Motor neuron (in vitro differentiated cells): ENCODE measurements at regions not wholly inside any gene's neighbourhood (a gene's known extent, or its start where the extent isn't known, plus 50 kb on each side); places are given as distances from the start of the nearest gene placed in this dataset.

ENCODE experiments used
- ATAC-seq, 8 experiments: fragments of 200-7000 bp; cut with Tn5 transposase; replicated peaks in 6 of 8; 2 replicates each; pipeline ENCODE4 v1.8.0; 2021; ENCODE audit warnings: mild to moderate bottlenecking in 8 of 8, moderate library complexity in 8 of 8
- H3K27ac ChIP-seq, 2 donors: fragments of 250-450 bp; sonication (Bioruptor Pico); 2 replicates each; pipeline ENCODE4 v1.9.0; 2021; ENCODE audit warnings: antibody characterized with exemption in 2 of 2, mild to moderate bottlenecking in 2 of 2, moderate library complexity in 1 of 2
- H3K4me1 ChIP-seq, 2 donors: fragments of 250-450 bp; sonication (Bioruptor Pico); replicated peaks in 1 of 2; 2 replicates each; pipeline ENCODE4 v1.6.1; 2021; ENCODE audit warnings: antibody characterized with exemption in 2 of 2, mild to moderate bottlenecking in 2 of 2, moderate library complexity in 1 of 2
- H3K4me3 ChIP-seq, 5 donors: fragments of 250-450 bp; sonication (Bioruptor Pico); 2 replicates each; pipeline ENCODE4 v1.9.0; 2021; ENCODE audit warnings: antibody characterized with exemption in 5 of 5, mild to moderate bottlenecking in 5 of 5, moderate library complexity in 4 of 5
- WGBS, 10 experiments: fragments of 450-650 bp; shearing (Covaris generic); methylation state at CpG; one replicate each; pipeline ENCODE4 v1.0.0; 2022; 5-methylcytosine and 5-hydroxymethylcytosine counted together
- in situ Hi-C, 9 experiments: fragments of 400-800 bp; cut with MboI; loops; one replicate each; pipeline ENCODE4 v1.15.0; 2021; ENCODE audit warnings: low sequenced_read_pairs in 9 of 9, low pct_unique_long_range_greater_than_20kb in 2 of 9; ENCODE audit not compliant: unreplicated experiment in 9 of 9

DNA sequence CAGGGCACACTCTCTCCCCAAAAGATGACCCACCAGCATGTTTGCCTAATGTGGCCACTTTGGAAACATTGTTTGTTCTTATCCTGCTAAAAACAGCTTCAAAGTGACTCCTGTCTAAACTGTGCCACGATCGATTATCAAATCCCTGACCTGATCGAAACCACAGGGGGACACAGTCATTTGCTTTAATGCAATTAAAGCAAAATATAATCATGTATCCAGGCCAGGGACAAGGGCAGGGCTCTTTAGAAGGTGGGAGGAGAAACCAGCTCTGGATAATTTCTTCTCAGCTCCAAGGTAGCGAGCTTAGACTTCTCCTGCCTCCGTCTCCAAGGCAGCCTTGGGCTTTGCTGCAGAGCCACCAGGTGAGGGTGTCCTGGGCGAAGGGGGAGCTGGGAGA lies 95.0 kb upstream of the HAND1 start:
- WGBS, 10 experiments = 78 to 96% (median 91%) methylated on average over 1 to 5 of the region's 6 CpGs; no CpG with 5 or more reads in 4 of the 10 experiments

DNA sequence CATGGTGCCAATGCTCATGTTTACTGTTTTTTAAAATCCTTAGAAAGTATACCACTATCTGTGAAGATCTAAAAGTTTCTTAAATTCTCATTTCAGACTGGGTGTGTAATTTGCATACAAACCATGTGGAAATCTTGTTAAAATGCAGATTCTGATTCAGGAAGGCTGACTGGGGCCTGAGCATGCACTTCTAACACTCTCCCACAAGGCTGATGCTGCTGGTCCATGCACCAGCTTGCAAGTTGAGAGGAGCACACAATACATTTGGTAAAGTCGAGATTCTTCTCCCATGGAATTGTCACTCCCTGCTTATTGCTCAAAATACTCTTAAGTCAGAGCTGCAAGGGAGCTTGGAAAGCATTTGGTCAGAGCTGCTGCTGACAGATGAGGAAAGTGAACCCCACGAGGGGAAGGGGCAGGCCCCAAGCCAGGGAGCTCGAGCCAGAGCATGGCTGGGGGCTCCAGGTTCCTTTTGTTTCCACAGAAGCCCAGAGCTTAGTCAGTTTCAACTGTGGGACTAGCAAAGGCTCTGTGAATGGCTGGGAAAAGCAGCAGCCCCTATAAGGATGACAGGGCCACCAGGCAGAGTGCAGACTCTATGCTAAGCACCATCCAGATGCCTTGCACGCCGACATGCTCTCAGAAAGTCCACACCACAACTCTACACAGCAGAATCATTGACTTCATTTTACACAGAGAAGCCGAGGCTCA lies 93.5 kb upstream of the HAND1 start:
- Histone ChIP-seq H3K27ac (no peak overlapping the region), H3K4me1 (no peaks in the 10 kb centered on the region), H3K4me3 (no peak overlapping the region)
- peak in 2 of 8 experiments; percentile 66 to 76 for ATAC-seq
- in situ Hi-C loops = no loop called here
- 0 to 58% (median 46%) methylated on average over 1 to 4 of the region's 6 CpGs; no CpG with 5 or more reads in 3 of the 10 experiments for WGBS, 10 experiments

More for the DNA sequence above, 95.0 kb upstream of the HAND1 start:
- no peak for ATAC-seq
- Histone ChIP-seq H3K4me3 (no peak overlapping the region), H3K4me1 (no peaks in the 10 kb centered on the region), H3K27ac (no peak overlapping the region)
- in situ Hi-C loops = no loop called here

DNA sequence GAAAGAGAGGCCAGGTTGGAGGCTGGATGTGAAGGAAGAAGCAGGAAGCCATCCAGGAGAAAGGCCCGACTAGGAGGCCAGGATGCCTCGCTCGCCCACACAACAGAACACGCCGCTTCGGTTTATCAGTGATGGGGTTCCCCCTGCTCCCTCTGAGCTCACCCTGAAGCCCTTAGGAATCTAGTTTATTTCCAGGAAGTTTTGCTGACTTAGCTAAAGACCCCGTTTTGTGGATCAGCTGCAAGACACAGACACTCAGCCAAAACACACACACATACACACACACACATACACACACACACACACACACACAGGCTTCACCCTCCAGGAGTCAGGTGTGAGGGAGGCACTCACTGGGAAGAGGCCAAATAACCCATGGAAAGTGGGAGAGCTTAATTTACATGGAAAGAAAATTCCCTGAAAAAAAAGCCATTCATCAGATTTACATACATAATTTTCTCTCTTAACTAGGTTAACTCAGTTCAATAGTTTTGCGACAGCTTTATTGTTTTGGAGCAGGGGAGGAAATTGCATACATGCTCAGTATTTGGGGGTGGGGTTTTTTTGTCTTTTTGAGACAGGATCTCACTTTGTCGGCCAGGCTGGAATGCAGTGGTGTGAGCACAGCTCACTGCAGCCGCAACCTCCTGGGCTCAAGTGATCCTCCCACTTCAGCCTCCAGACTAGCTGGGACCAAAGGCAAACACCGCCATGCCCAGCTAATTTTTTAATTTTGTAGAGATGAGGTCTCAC lies 92.7 kb upstream of the HAND1 start:
- H3K27ac ChIP-seq = no peak overlapping the region
- peak in 3 of 8 experiments; percentile 16 to 67 (median 61) for ATAC-seq
- in situ Hi-C loops = no loop called here
- 56 to 100% (median 87%) methylated on average over 1 to 10 of the region's 11 CpGs; no CpG with 5 or more reads in 1 of the 10 experiments for WGBS, 10 experiments
- H3K4me3 ChIP-seq = no peak overlapping the region
- no peaks in the 10 kb centered on the region for H3K4me1 ChIP-seq

DNA sequence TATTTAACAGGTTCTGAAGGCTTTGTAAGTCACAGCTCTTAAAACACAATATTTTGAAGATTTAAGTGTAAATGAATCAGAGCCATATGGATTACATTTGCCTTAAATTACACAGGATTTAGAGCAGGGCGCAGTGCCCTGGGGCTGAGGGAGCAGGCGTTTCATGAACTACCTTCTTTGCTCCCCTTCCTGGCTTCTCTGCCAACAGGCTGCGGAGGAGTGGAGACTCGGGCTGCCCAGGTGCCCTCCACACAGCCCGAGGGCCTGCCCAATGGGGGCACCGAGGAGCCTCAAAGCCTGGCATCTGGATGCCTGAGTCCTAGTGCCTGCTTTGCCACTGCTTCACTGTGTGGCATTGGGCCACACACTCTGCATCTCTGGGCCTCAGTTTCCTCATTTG lies 90.6 kb upstream of the HAND1 start:
- H3K4me1 ChIP-seq = no peaks in the 10 kb centered on the region
- peak in 3 of 8 experiments; percentile 32 to 89 (median 33) for ATAC-seq
- no peak overlapping the region for H3K4me3 ChIP-seq
- 10 to 93% (median 38%) methylated on average over 2 to 4 of the region's 6 CpGs; no CpG with 5 or more reads in 6 of the 10 experiments for WGBS, 10 experiments
- H3K27ac ChIP-seq = no peak overlapping the region
- in situ Hi-C loops = no loop called here

- ATAC-seq = no peak
- in situ Hi-C loops = no loop called here
- WGBS, 10 experiments = 38 to 100% (median 83%) methylated on average over 1 to 6 of the region's 6 CpGs; no CpG with 5 or more reads in 2 of the 10 experiments
Observed at GRCh38 chr5:154567155-154567554, 89.1 kb upstream of the HAND1 start.

DNA sequence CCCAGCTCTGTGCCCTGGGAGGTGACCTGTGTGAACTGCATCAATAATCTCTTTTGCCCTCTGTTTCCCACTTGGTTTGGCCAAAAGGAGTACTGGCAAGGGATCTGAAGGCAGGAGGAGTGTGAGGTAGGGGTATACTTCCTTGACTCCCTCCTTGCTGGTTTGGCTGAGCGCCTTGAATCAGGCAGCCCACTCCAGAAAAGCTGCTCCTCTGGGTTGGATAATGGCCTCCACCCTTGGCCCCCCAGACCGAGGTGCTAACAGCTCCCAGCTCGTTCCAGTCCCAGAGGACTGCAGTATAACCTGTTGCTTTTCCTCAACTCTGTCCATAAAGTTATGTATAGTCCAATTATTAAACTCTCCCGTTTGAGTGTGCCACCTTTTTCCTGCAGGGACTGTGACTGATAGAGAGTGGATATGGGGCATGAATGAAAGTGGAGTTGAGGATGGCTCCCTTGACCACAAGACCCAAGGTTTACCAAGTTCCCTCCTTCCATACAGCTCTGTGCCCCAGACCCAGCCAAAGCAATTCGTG lies 88.2 kb upstream of the HAND1 start:
- Histone ChIP-seq H3K4me3 (no peak overlapping the region), H3K4me1 (no peaks in the 10 kb centered on the region), H3K27ac (no peak overlapping the region)
- WGBS, 10 experiments = 29 to 100% (median 60%) methylated on average over 1 to 4 of the region's 5 CpGs; no CpG with 5 or more reads in 1 of the 10 experiments
- in situ Hi-C loops = no loop called here
- no peak for ATAC-seq

More at GRCh38 chr5:154567155-154567554, 89.1 kb upstream of the HAND1 start:
- no peak overlapping the region for H3K27ac ChIP-seq
- no peaks in the 10 kb centered on the region for H3K4me1 ChIP-seq
- no peak overlapping the region for H3K4me3 ChIP-seq

- ATAC-seq = no peak
- WGBS, 10 experiments = 21 to 99% (median 93%) methylated on average over 1 to 5 of the region's 5 CpGs; no CpG with 5 or more reads in 2 of the 10 experiments
- no peak overlapping the region for H3K4me3 ChIP-seq
- no peak overlapping the region for H3K27ac ChIP-seq
- no peaks in the 10 kb centered on the region for H3K4me1 ChIP-seq
- in situ Hi-C loops = no loop called here
Observed at GRCh38 chr5:154565123-154565522, 87.1 kb upstream of the HAND1 start.

GRCh38 chr5:154562244-154562880 lies 84.3 kb upstream of the HAND1 start:
- 0 to 100% (median 84%) methylated on average over 1 to 3 of the region's 4 CpGs for WGBS, 10 experiments
- no peak overlapping the region for H3K4me3 ChIP-seq
- in situ Hi-C loops = no loop called here

DNA sequence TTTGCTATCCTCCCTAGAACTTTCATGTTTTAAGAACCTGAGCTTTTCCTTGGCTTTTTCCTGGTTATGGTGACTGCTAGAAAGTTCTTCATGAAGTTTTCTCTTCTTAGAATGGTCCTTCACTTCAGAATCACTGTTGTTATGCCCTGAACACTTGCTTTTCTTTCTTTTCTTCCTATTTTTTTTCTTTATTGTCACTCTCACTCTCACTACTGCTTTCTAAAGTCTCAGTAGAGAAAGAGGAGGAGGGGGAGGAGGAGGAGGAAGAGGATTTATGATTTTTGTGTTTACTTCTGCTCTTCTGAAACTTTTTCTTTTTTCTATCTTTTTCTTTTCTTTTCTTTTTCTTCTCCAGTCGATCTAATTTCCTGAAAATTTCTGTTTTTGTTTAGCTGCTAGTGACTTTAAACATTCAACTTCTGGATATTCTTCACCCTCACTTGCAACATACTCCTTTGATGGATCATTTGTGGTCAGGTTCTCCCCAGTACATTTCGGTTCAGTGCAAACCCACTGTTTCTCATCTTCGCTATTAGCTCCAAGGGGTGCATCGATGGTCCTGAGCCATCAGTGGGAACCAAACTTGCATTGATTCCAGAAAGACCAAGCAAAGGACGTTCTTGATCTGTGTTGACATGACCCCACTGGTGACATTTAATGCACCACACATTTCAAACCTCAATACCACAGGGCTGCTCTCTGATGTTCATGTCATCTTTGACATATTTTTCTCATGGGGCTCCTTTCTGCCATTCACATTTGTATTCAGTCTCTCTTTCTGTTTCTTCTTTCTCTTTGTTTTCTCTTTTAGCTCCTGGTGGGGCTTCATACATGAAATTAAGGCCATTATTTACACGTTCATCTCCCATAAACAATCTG lies 81.6 kb upstream of the HAND1 start:
- in situ Hi-C loops = no loop called here
- no peak overlapping the region for H3K27ac ChIP-seq
- H3K4me3 ChIP-seq = no peak overlapping the region
- 32 to 85% (median 70%) methylated on average over 2 to 6 of the region's 6 CpGs for WGBS, 10 experiments
- no peaks in the 10 kb centered on the region for H3K4me1 ChIP-seq
- ATAC-seq = no peak

More at GRCh38 chr5:154562244-154562880, 84.3 kb upstream of the HAND1 start:
- H3K27ac ChIP-seq = no peak overlapping the region
- H3K4me1 ChIP-seq = no peaks in the 10 kb centered on the region
- no peak for ATAC-seq

- WGBS, 10 experiments = 0 to 100% (median 81%) methylated on average over 1 of the region's 1 CpG; no CpG with 5 or more reads in 2 of the 10 experiments
- Histone ChIP-seq H3K4me1 (no peaks in the 10 kb centered on the region), H3K4me3 (no peak overlapping the region), H3K27ac (no peak overlapping the region)
- in situ Hi-C loops = no loop called here
- no peak for ATAC-seq
Observed at GRCh38 chr5:154557548-154557947, 79.5 kb upstream of the HAND1 start.

GRCh38 chr5:154547551-154547950 lies 69.5 kb upstream of the HAND1 start:
- no peaks in the 10 kb centered on the region for H3K4me1 ChIP-seq
- no peak overlapping the region for H3K4me3 ChIP-seq
- no peak overlapping the region for H3K27ac ChIP-seq
- in situ Hi-C loops = no loop called here
- peak in 2 of 8 experiments; percentile 77 to 87 for ATAC-seq
- 40 to 94% (median 85%) methylated on average over 1 of the region's 1 CpG for WGBS, 10 experiments

- ATAC-seq = no peak
- H3K27ac ChIP-seq = no peak overlapping the region
- 40 to 100% (median 84%) methylated on average over 1 to 5 of the region's 5 CpGs for WGBS, 10 experiments
- in situ Hi-C loops = no loop called here
- no peaks in the 10 kb centered on the region for H3K4me1 ChIP-seq
- H3K4me3 ChIP-seq = no peak overlapping the region
Observed at GRCh38 chr5:154546719-154547118, 68.7 kb upstream of the HAND1 start.
